NB4 (cell line): ENCODE measurements at regions not wholly inside any gene's neighbourhood (a gene's known extent, or its start where the extent isn't known, plus 50 kb on each side); places are given as distances from the start of the nearest gene placed in this dataset.
A peak's percentile ranks its signal among the peaks of the same experiment; 100 is the strongest.

ENCODE experiments used
- DNase-seq: peaks from one replicate; pipeline ENCODE4 v3.0.0; 2010; ENCODE audit warnings: low read depth
- H3K4me3 ChIP-seq: one replicate; pipeline ENCODE4 v1.5.1; 2011; ENCODE audit warnings: mild to moderate bottlenecking, low read depth, low read length, moderate library complexity
- CTCF ChIP-seq: IDR thresholded peaks from one replicate; pipeline ENCODE4 v1.5.1; 2012; ENCODE audit warnings: low read depth, low read length
- MAX ChIP-seq: IDR thresholded peaks from 2 replicates; pipeline ENCODE4 v1.6.1; 2011; ENCODE audit warnings: low read depth, low read length
- MYC ChIP-seq: IDR thresholded peaks from 2 replicates; pipeline ENCODE4 v1.6.1; 2011; ENCODE audit warnings: low read depth, low read length
- POLR2A ChIP-seq: IDR thresholded peaks from 2 replicates; pipeline ENCODE4 v1.6.1; 2011; ENCODE audit warnings: mild to moderate bottlenecking; ENCODE audit not compliant: insufficient read length; ENCODE audit errors: extremely low read depth

DNA sequence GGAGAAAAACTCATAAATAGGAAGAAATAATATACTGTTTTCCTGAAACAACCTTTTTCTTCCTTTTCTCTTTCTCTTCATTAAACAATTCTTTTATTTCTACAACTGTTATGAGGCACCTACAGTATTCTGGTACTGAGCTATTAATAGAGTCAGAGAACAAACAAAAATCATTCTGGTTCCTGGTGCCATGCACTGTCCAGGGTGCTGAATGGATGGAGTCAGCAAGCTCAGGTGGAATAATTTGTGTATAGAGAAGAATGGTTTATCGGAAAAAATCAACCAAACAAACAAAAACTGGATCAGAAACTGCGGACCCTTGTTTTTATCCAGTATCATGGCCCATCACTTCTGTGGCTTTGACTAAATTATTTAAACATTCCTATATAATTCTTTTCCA is 430.3 kb upstream of the GOT2 start:
- no peak for TF ChIP-seq MYC
- TF ChIP-seq CTCF = no peak
- no peak for TF ChIP-seq POLR2A
- no peak for TF ChIP-seq MAX
- no peak overlapping the region for H3K4me3 ChIP-seq
- peak; percentile 10 for DNase-seq

GRCh38 chr16:59163371-59164055 is 429.4 kb upstream of the GOT2 start:
- DNase-seq = no peak
- TF ChIP-seq CTCF (no peak), MYC (no peak), POLR2A (no peak), MAX (no peak)

GRCh38 chr16:59161679-59162078 is 427.6 kb upstream of the GOT2 start:
- TF ChIP-seq MAX (no peak), MYC (no peak), CTCF (no peak), POLR2A (no peak)

More at GRCh38 chr16:59163371-59164055, 429.4 kb upstream of the GOT2 start:
- no peak overlapping the region for H3K4me3 ChIP-seq

DNA sequence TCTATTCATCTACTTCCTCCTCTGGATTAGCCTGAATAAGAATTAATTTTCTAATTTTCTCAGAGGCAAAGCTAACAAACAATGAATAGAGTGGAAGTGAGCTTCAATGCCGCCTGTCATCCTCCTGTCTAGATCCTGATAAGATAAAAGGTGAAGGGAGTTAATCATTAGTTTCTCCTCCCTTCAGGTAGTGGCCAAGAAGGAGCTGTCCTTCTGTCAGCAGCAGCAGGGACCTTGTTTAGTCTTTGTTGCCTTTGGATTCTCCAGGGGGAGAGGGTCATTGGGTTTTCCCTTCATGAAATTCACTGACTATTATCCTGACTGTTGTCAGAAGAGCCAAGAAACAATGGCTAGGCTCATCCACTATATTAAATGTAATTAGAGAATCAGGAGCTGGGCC is 420.2 kb upstream of the GOT2 start:
- H3K4me3 ChIP-seq = no peak overlapping the region
- no peak for TF ChIP-seq MAX
- DNase-seq = no peak

More at GRCh38 chr16:59161679-59162078, 427.6 kb upstream of the GOT2 start:
- no peak for DNase-seq
- no peak overlapping the region for H3K4me3 ChIP-seq

DNA sequence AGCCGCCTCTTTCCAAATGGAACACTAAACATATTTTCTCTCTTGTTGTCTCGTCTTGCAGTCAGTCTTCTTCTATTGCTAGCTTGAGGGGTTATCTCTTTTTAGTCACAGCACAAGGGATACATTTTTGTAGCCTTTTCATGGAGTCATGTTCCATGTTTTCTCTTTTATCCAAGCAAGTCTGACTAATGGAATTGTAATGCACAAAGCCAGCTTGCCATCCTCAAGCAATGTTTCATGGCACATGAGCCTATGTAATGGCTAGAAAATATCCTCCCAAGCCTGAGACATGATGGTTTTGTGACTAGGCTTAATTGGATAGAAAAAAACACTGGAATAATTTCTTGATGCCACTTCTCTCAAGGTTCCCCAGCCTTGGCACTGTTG is 414.6 kb upstream of the GOT2 start:
- DNase-seq = no peak

More for the DNA sequence above, 414.6 kb upstream of the GOT2 start:
- TF ChIP-seq CTCF (no peak), POLR2A (no peak), MYC (no peak), MAX (no peak)
- no peak overlapping the region for H3K4me3 ChIP-seq
